WTC11 (cell line): ENCODE measurements at regions not wholly inside any gene's neighbourhood (a gene's known extent, or its start where the extent isn't known, plus 50 kb on each side); places are given as distances from the start of the nearest gene placed in this dataset.

Experiments
- ATAC-seq: fragments of 200-7000 bp; cut with Tn5 transposase; 2 replicates; pipeline ENCODE4 v1.10.0; 2021; ENCODE audit warnings: mild to moderate bottlenecking, moderate library complexity
- CTCF ChIA-PET: fragments of 300-600 bp; sonication (Branson Sonifier 250); formaldehyde crosslinking; loops from one replicate; lab custom pipeline; 2021; ENCODE audit warnings: antibody characterized with exemption; lab: Charles Lee
- POLR2A ChIA-PET: fragments of 350-600 bp; sonication (Branson Sonifier 250); formaldehyde crosslinking; loops from one replicate; lab custom pipeline; 2021; ENCODE audit warnings: antibody characterized with exemption; lab: Charles Lee
- DNase-seq: peaks from one replicate; pipeline ENCODE4 v3.0.0; 2021; ENCODE audit warnings: low spot score
- H3K27ac Mint-ChIP-seq: 2 replicates; pipeline ENCODE4 v1.8.0; 2021; ENCODE audit warnings: mixed read lengths
- H3K27me3 Mint-ChIP-seq: 2 replicates; pipeline ENCODE4 v1.8.0; 2021; ENCODE audit warnings: low read depth, mild to moderate bottlenecking, moderate library complexity, mixed read lengths
- H3K36me3 Mint-ChIP-seq: 2 replicates; pipeline ENCODE4 v1.8.0; 2021; ENCODE audit warnings: mixed read lengths
- H3K4me1 Mint-ChIP-seq: 2 replicates; pipeline ENCODE4 v1.8.0; 2022; ENCODE audit warnings: mixed read lengths
- H3K4me3 Mint-ChIP-seq: 2 replicates; pipeline ENCODE4 v1.8.0; 2021; ENCODE audit warnings: mild to moderate bottlenecking, moderate library complexity, mixed read lengths
- H3K9me3 Mint-ChIP-seq: 2 replicates; pipeline ENCODE4 v1.8.0; 2021; ENCODE audit warnings: mixed read lengths
- AR ChIP-seq: fragments of 250-450 bp; sonication (Bioruptor Pico); IDR thresholded peaks from 2 replicates; pipeline ENCODE4 v1.9.0; 2021; ENCODE audit warnings: mild to moderate bottlenecking
- ATF1 ChIP-seq: sonication (generic); formaldehyde crosslinking; IDR thresholded peaks from 2 replicates; pipeline ENCODE4 v1.8.1; 2023; ENCODE audit warnings: mild to moderate bottlenecking, moderate library complexity, missing genetic modification reagents
- ERG ChIP-seq: fragments of 250-450 bp; sonication (Bioruptor Pico); IDR thresholded peaks from 2 replicates; pipeline ENCODE4 v1.8.0; 2021; ENCODE audit warnings: mild to moderate bottlenecking
- ESRRA ChIP-seq: sonication (generic); formaldehyde crosslinking; IDR thresholded peaks from 2 replicates; pipeline ENCODE4 v1.8.1; 2022; ENCODE audit warnings: mild to moderate bottlenecking, missing genetic modification reagents, borderline replicate concordance
- FOXJ3 ChIP-seq: sonication (generic); formaldehyde crosslinking; IDR thresholded peaks from 2 replicates; pipeline ENCODE4 v1.9.0; 2021; ENCODE audit warnings: missing genetic modification reagents, mild to moderate bottlenecking, borderline replicate concordance
- JAZF1 ChIP-seq: fragments of 250-450 bp; sonication (Bioruptor Pico); IDR thresholded peaks from 2 replicates; pipeline ENCODE4 v1.9.0; 2021; ENCODE audit warnings: moderate library complexity, mild to moderate bottlenecking, inconsistent platforms
- KAT7 ChIP-seq: sonication (generic); formaldehyde crosslinking; IDR thresholded peaks from 2 replicates; pipeline ENCODE4 v1.8.1; 2023; ENCODE audit warnings: missing genetic modification reagents, mild to moderate bottlenecking, borderline replicate concordance
- MAX ChIP-seq: sonication (generic); formaldehyde crosslinking; IDR thresholded peaks from 2 replicates; pipeline ENCODE4 v1.8.0; 2022; ENCODE audit warnings: mild to moderate bottlenecking, missing genetic modification reagents
- NFATC4 ChIP-seq: fragments of 250-450 bp; sonication (Bioruptor Pico); IDR thresholded peaks from 2 replicates; pipeline ENCODE4 v1.9.0; 2021; ENCODE audit warnings: mild to moderate bottlenecking
- NFYB ChIP-seq: sonication (generic); formaldehyde crosslinking; conservative IDR thresholded peaks from 2 replicates; pipeline ENCODE4 v1.8.0; 2022; ENCODE audit warnings: low read depth, missing genetic modification reagents
- PRDM15 ChIP-seq: sonication (generic); formaldehyde crosslinking; IDR thresholded peaks from 2 replicates; pipeline ENCODE4 v1.8.0; 2022; ENCODE audit warnings: missing genetic modification reagents
- PRRX2 ChIP-seq: fragments of 250-450 bp; sonication (Bioruptor Pico); IDR thresholded peaks from 2 replicates; pipeline ENCODE4 v1.8.0; 2021; ENCODE audit warnings: mild to moderate bottlenecking
- RELA ChIP-seq: sonication (generic); formaldehyde crosslinking; IDR thresholded peaks from 2 replicates; pipeline ENCODE4 v1.8.1; 2022; ENCODE audit warnings: missing genetic modification reagents, mild to moderate bottlenecking, borderline replicate concordance
- RORB ChIP-seq: fragments of 250-450 bp; sonication (Bioruptor Pico); IDR thresholded peaks from 2 replicates; pipeline ENCODE4 v1.9.0; 2021; ENCODE audit warnings: mild to moderate bottlenecking
- STAT6 ChIP-seq: sonication (generic); formaldehyde crosslinking; conservative IDR thresholded peaks from 2 replicates; pipeline ENCODE4 v1.8.1; 2023; ENCODE audit warnings: mild to moderate bottlenecking, low read depth, missing genetic modification reagents, moderate library complexity
- ZNF232 ChIP-seq: sonication (generic); formaldehyde crosslinking; IDR thresholded peaks from 2 replicates; pipeline ENCODE4 v1.8.0; 2022; ENCODE audit warnings: mild to moderate bottlenecking, missing genetic modification reagents
- ZNF317 ChIP-seq: sonication (generic); formaldehyde crosslinking; IDR thresholded peaks from 2 replicates; pipeline ENCODE4 v1.8.1; 2023; ENCODE audit warnings: low read depth, mild to moderate bottlenecking, moderate library complexity, missing genetic modification reagents, borderline replicate concordance
- ZNF396 ChIP-seq: fragments of 250-450 bp; sonication (Bioruptor Pico); IDR thresholded peaks from 2 replicates; pipeline ENCODE4 v1.8.0; 2021; ENCODE audit warnings: mild to moderate bottlenecking, moderate library complexity, borderline replicate concordance
- ZNF425 ChIP-seq: fragments of 250-450 bp; sonication (Bioruptor Pico); conservative IDR thresholded peaks from 2 replicates; pipeline ENCODE4 v1.9.0; 2021; ENCODE audit warnings: mild to moderate bottlenecking

- TF ChIP-seq STAT6 (no peak), ZNF425 (CRISPR knock-in tag) (no peak), ZNF317 (CRISPR knock-in tag) (no peak), MAX (CRISPR knock-in tag) (no peak), ESRRA (CRISPR knock-in tag) (no peak), FOXJ3 (no peak), ATF1 (no peak), ERG (CRISPR knock-in tag) (no peak), RELA (no peak), AR (CRISPR knock-in tag) (no peak), JAZF1 (CRISPR knock-in tag) (no peak)
These were observed 1127.8 kb upstream of the PRKX start (continued) for GRCh38 chrX:4841216-4841745.

- ChIA-PET POLR2A (no interaction called here), CTCF (no interaction called here)
- H3K4me3 Mint-ChIP-seq: no peak overlapping the region
- H3K27me3 Mint-ChIP-seq: no peaks in the 10 kb centered on the region
- ATAC-seq (no peak), DNase-seq (no peak)
- H3K36me3 Mint-ChIP-seq: peaks cover 2% of the 10 kb centered on the region; the same call in 1 of the 2 replicates
- H3K27ac Mint-ChIP-seq: no peak overlapping the region
- TF ChIP-seq RORB (no peak), ZNF396 (no peak), PRRX2 (CRISPR knock-in tag) (no peak), RELA (no peak), NFYB (no peak), ZNF232 (CRISPR knock-in tag) (no peak), NFATC4 (CRISPR knock-in tag) (no peak), KAT7 (CRISPR knock-in tag) (no peak), PRDM15 (CRISPR knock-in tag) (no peak), FOXJ3 (no peak), STAT6 (no peak)
- no peaks in the 10 kb centered on the region; the same call in 1 of the 2 replicates for H3K9me3 Mint-ChIP-seq
- peaks cover 8% of the 10 kb centered on the region for H3K4me1 Mint-ChIP-seq
These were observed 1118.1 kb upstream of the PRKX start for GRCh38 chrX:4831574-4831973.
